Fibroblast of gingiva (primary cell): ENCODE measurements at regions not wholly inside any gene's neighbourhood (a gene's known extent, or its start where the extent isn't known, plus 50 kb on each side); places are given as distances from the start of the nearest gene placed in this dataset.
"Not testable (repeated sequence)": the region's sequence is repeated elsewhere in the genome, so short reads cannot be mapped to it uniquely, and the experiment has no call there.

Source experiments
- DNase-seq: peaks from one replicate; pipeline ENCODE4 v3.0.0-alpha.2; 2011; ENCODE audit warnings: low read depth

DNA sequence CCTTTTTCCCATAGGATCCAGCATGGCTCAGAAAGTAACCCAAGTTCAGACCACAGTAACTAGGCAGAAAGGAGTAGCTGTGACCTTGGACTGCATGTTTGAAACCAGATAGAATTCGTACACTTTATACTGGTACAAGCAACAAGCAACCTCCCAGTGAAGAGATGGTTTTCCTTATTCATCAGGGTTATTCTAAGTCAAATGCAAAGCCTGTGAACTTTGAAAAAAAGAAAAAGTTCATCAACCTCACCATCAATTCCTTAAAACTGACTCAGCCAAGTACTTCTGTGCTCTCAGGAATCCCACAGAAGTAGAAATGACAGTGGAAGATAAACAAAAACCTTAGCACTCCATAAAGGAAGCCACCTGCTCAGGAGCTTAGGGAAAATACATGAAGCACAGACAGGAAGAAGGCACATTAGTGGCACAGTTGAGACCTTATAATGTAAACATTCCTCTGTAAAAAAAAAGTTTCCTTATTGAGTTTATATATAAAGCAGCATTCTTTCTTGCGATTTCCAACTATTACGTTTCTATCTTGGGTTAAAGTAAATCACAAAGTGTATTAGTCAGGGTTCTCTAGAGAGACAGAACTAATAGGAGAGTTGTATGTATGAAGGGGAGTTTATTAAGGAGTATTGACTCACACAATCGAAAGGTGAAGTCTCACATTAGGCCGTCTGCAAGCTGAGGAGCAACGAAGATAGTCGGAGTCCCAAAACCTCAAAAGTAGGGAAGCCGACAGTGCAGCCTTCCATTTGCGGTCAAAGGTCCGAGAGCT, 398.4 kb downstream of the DAD1 start:
- no peak for DNase-seq

DNA sequence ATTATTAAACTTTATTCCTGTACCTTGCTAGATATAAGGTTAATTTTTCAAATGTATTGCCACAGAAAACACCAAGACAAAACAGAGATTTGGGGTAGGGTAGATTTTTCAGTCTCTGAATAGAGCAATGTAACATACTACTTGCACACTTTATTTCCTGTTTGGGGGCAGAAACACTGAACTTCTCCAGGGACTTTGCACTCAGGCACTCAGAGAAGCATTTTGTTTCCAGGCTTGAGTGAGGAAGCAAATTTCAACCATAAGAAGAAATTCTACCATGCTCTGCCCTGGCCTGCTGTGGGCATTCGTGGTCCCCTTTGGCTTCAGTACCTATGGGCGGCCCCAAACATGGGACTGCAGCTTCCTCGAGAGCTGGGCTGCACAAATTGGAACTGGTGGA, 399.1 kb downstream of the DAD1 start:
- DNase-seq, result no peak

DNA sequence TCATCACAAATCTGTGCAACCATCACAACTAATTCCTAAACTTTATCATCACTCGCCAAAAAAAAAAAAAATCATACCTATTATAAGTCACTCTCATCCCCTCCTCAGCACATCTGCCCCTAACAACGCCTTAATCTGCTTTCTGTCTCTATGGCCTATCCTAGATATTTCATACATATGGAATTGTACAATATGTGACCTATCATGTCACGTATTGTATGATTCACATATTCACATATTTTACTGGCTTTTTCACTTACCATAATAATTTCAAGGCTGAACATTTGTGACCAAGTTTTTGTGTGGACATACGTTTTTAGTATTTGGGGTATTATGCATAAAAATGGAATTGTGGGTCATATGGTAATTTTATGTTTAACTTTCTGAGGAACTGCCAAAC, 400.7 kb downstream of the DAD1 start:
- DNase-seq, result no peak

DNA sequence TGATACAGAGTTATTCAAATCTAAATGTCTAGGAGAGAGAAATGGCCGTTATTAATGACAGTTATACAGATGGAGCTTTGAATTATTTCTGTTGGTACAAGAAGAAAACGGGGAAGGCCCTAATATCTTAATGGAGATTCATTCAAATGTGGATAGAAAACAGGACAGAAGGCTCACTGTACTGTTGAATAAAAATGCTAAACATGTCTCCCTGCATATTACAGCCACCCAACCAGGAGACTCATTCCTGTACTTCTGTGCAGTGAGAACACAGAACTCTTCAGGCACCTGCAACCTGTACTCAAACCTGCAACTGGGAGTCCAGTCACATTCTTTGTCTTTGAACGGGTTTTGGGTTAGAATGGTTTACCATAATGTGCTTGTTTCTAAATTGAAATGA, 403.2 kb downstream of the DAD1 start:
- no peak for DNase-seq

DNA sequence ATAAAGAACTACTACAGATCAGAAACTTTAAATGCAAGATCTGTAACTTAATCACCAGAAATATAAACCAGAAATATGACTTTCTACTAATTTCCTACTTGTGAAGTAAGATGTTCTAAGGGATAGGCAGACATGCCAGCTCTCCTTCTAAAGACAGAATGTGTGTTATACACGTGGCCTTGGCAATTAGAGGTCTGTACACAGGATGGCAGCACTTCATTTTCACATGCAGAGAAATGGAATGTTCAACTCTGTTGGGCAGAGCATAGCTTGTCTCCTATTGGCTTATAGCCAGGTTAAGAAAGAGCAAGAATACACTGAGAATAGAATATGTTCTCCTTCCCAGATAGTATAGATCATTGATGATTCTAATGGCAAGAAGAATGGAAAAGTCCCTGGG, 403.8 kb downstream of the DAD1 start:
- no peak for DNase-seq

DNA sequence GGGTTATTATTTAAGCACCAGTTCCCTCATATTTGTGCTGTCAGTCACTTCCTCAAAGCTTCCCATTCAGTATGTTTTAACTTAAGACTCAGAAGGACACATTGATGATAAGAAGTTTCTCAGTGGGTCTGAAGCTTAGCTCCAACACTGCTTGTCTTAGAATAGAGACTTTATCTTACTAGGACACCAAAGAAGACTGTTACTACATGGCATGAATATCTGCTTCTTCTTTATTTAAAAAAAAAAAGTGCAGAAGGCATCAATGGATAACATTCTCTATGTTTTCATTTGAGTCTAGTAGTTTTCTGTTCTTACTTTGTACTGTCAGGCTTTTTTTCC, 404.2 kb downstream of the DAD1 start:
- DNase-seq, result no peak

DNA sequence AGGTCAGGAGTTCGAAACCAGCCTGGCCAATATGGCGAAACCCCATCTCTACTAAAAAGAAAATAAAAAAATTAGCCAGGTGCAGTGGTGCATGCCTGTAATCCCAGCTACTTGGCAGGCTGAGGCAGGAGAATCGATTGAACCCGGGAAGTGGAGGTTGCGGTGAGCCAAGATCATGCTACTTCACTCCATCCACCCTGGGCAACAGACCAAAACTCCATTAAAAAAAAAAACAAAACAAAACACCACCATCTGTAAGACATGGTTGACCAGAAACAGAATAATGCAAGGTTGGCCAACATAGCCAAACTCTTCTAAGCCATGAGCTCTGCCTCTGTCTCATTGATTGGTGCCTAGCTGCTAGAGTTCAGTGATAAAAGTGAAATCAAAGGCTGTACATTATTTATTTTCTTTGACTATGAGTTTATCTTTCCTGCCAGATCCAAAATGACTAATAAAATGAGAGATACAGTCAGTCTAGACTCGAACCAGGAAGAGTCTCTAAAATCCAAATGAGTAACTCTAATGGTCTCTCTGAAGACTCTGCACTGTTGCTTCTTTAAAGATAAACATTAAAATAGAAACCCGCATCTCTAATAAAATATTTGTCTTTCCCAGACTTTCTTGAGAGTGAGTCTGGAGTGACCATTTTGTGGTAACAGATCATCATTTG, 404.7 kb downstream of the DAD1 start:
- DNase-seq, result no peak

DNA sequence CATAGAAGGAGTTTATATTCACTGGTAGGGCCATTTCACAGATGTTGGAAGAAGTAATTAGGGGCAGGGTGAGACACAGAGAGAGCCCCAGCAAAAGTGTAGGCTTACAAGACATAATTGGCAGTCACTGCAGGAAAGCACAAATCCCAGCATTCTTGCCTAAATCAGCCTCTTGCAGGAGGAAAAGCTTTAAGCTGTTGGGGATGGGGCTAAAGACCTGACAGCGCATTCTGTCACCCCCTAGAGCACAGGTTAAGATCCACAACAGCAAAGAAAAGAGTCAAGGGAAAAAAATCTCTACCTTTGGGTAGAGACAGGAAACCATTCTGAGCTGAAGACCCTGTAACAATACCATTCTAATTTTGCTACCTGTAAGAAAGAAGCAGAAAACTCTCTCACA, 409.0 kb downstream of the DAD1 start:
- DNase-seq, result no peak

DNA sequence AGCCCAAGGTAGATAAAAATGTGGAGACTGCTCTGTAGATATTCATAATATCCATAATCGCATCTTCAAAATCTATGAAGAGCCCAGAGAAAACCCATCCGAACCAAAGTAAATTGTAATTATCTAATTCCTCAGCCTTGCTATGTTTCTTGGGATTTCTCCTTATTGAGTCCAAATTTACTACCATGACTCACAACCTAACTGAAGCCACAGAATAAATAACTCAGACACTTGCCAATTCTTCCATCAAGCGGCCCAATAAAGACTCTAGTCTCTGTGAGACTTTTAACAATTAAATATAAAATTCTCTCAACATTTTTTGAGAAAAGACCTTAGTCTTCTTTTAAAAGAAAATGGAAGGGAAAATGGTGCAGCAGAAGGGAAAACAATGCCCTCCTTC, 409.8 kb downstream of the DAD1 start:
- DNase-seq, result no peak

DNA sequence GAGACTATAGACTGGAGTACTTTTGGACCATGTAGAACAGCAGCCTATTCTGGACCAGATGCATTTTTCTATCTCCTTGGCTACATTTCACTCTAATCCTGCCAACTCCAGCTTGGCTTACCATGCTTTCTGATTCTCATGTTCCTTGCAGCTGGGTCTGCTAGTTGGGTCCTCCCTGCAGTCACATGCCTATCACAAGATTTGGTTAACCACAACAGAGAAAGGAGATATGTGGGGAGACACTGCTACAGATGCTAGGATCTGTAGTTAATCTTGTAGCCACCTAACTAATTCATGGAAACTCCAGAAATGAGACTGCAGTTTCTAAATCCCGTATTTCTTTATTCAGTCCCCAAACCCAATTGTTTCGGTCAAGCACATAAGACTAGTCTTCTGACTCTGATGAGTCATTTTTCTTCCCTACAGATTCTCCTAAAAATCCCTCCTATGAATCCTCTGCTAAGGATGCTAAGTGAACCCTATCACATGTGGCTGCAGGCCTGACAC, 410.6 kb downstream of the DAD1 start:
- DNase-seq, result no peak

DNA sequence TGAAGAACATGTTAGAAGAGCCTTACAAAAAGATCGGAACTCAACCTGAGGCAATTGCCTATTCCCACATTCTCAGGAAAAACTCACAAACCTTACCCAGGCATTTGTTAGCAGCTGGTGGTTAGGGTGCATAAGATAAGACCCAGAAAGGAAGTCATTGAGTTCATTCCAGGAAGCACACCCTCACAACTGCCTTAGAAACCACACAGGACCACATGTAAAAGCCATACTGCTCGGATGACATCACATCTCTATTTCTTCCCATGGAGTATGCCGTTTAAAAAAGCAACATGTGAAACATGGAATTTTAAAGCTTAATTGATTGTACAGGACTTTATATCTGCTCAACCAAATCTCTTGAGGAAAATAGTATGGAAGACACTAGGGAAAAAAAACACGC, 411.2 kb downstream of the DAD1 start:
- DNase-seq, result no peak

DNA sequence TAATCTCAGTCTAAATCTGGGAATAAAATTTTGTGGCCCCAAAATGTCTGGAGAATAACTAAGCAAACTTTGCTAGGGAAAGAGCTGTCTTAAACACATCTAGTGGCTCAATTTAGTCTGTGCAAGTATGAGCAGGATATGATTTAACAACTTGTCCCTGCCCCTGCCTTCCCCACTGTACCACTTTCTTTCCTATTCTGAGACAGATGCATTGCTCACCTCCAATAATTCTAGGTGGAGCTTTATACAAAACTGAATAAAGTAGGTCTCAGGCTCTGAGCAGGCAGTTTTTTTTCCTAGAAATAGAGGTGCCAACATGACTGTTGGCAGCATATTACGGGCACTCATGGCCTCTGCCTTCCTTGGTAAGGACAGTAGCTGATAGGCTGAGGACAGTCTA, 412.1 kb downstream of the DAD1 start:
- no peak for DNase-seq

DNA sequence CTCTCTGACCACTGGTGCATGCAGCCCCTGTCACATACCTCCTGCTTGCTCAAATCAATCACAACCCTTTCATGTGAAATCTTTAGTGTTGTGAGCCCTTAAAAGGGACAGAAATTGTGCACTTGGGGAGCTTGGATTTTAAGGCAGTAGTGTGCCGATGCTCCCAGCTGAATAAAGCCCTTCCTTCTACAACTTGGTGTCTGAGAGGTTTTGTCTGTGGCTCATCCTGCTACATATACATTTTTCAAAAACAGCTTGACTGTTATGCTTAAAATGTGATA, 413.8 kb downstream of the DAD1 start:
- not testable (repeated sequence) for DNase-seq

DNA sequence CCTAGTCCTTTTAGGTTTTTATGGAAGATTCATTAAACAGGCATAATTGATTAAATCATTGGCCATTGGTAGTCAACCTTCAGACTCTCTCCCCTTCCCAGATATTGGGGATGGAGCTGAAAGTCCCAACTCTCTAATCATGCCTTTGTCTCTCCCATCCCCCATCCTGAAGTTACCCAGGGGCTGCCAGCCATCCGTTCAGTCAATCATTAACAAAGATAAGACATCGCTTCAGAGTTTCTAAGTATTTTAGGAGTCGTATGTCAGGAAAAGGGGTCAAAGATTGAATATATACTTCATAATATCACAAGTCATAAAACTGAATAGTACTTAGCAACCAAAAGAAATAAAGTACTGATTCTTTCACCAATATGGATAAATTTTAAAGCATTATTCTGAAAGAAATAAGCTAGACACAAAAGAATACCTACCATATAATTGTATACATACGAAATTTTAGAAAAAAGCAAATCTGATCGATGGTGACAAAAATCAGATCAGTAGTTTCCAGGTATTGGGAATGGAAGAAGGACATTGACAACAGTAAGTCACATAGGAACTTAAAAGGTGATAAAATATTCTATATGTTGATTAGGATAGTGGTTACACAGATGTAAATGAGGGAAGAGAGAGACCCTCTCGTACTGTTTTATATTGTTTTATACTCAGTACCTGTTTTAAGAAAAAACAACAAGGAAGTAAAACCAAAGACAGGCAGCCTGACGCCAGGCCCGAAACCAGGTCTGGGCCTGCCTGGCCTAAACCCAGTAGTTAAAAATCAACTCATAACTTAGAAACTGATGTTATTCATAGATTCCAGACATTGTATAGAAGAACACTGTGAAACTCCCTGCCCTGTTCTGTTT, 414.4 kb downstream of the DAD1 start:
- DNase-seq, result no peak

DNA sequence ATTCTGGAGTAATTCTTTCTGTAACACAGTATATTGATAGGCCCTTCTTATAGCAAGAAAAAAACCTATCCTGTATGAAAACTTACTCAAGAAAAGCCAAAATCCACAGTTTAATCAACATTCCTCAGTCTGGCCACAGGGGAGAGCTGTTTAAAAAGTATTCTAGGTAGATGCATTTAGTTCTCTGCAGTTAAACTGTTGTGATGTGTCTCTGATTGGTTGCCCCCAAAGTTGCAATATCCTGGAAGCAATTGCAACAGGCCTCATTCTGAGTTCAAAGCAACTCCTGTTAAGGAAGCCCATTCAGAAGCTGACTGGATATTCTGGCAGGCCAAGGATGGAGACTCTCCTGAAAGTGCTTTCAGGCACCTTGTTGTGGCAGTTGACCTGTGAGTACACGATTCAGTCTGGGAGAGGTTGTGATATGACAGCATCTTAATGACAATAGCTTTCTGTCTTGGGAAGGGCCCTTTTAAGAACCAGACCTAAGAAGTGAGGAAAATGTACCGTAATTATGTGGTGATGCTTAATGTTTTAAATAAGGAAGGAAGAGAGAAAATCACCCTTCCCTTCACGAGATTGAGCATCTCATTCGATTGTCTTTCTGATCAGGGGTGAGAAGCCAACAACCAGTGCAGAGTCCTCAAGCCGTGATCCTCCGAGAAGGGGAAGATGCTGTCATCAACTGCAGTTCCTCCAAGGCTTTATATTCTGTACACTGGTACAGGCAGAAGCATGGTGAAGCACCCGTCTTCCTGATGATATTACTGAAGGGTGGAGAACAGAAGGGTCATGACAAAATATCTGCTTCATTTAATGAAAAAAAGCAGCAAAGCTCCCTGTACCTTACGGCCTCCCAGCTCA, 420.7 kb downstream of the DAD1 start:
- DNase-seq, result no peak

DNA sequence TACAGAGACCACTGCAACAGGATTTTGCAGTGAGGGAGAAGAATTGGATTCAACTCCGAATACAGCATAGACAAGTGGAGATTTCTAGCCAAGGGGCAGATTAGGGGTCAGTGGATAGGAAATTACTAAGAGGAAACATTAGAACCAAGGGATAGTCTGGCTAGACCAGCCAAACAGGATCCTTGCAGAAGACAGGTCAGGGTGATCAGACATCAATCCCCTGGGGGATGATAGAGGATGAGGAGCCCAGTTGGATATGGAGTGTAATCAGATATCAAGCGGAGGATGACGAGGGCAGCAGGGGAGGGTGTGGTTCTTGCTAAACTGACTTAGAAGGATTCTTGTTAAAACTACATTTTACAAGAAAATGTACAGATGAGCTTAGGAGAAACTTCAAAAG, 424.4 kb downstream of the DAD1 start:
- DNase-seq, result no peak

DNA sequence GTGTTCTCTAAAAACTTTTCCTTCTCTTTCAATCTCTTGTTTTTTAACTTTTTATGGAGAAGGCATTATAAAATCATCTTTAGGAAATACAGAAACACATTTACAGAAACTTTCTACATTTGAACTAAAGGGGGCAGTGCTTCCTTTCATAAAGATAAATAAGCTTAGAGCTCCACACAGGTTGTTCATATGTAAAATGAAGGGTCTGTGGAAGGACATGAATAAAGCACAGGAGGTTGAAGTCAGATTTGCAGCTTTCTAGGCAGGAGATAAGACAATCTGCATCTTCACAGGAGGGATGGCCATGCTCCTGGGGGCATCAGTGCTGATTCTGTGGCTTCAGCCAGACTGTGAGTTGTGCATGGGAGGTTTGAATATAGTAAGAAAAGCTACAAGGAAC, 426.0 kb downstream of the DAD1 start:
- no peak for DNase-seq

DNA sequence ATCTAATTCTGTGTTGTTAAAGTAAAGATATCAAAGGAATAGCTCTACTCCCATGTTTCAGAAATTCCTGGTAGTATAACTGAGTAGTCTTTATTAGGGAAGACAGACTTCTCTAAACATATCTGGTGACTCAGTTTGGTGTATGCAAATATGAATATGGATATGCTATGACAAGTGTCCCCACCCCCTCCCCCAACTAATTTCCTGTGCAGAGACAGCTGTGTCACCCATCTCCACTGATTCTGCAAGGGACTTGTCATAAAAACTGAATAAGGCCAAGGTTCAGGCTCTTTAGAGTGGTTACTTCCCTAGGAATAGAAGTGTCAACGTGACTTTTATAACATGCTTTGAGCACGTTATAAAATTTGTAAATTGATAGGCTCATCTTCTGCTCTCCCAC, 429.1 kb downstream of the DAD1 start:
- no peak for DNase-seq

DNA sequence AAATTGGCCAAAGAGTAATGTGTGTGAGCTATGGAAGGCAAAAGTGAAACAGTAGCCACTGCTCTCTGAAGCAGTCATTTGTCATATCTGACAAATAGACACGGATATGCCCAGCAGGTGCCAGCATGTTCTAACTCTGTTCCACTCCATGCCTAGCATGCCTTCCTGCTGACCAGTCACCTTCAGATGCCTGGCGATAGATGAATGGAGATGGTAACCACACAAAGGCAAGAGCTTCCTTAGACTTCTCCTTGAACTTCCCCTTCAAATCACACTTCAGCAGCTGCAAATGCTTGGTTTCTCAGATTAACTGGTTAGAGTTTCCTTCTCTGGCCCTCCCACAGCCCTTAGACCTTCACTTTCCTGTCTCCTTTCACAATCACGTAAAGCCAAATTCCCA, 429.9 kb downstream of the DAD1 start:
- no peak for DNase-seq

DNA sequence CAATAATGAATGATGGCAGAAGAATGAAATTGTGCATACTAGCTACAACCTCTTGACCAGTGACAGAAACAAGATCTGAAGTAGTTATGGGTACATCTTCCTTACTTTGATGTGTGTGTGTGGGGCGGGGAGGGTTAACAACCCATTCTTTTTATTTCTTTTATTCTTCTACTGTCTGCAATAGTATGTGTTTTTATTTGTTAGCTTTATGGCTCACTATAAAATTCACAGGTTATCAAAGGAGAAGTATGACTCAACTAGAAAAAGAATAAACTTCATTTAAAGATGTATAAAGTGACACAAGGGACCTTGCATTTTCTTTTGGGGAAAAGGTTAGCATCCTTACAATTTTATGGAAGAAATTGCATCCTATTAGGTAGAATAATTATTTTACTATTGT, 430.5 kb downstream of the DAD1 start:
- DNase-seq, result no peak

DNA sequence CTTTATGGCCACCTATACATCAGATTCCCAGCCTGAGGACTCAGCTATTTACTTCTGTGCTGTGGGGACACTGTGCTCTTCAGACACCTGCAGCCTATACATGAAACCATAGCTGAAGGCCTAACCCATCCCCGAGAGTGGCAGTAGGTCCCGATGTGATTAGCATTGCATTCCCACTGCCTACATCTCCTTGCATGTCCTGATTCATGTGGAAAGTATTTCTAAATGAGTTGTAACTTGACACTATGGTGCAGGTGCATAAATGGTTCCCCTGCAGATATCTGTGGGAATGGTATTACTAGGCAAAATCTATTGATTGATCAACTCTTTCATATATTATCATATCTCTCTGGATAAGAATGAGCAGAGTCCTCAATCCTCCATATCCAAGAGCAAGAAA, 433.5 kb downstream of the DAD1 start:
- no peak for DNase-seq

DNA sequence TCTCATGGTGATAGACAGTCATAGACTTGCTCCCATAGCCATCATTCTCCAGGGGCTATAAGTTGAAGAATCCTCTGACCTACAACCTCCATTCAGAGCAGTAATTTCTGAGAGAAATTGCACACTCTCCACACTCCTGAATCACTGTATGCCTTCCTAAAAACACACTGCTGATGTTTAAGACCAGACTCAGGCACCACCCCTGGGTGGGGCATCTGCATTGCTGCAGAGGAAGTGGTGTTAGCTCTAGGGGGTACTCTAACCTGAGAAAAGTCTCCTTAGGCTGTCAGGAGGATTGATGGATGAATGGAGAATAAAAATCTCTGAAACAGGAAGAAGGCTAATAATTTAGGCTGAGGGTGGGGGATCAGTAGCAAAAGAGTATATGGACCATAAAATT, 436.1 kb downstream of the DAD1 start:
- DNase-seq, result no peak
